ENCODE measurements at regions not wholly inside any gene's neighbourhood (a gene's known extent, or its start where the extent isn't known, plus 50 kb on each side); places are given as distances from the start of the nearest gene placed in this dataset.

GRCh38 chr5:157925786-157926671 is 67.1 kb upstream of the CLINT1 start:
- DNase-seq (ENCODE audit: low spot score) = peak; percentile 14
- Histone ChIP-seq H3K27ac (peak overlapping the region; percentile 56), H3K79me2 (no peaks in the 10 kb centered on the region), H3K4me2 (no peak overlapping the region), H3K9me3 (ENCODE audit: low read depth) (no peaks in the 10 kb centered on the region), H4K20me1 (ENCODE audit: insufficient read depth, poor library complexity, severe bottlenecking) (no peaks in the 10 kb centered on the region), H2AFZ (no peak overlapping the region), H3K4me1 (ENCODE audit: insufficient read depth) (peaks cover 11% of the 10 kb centered on the region), H3K9me2 (replicated peaks; ENCODE audit: insufficient read depth) (no peaks in the 10 kb centered on the region), H3K36me3 (replicated peaks; ENCODE audit: insufficient read depth, low read depth) (no peaks in the 10 kb centered on the region), H3K27me3 (no peaks in the 10 kb centered on the region), H3K4me3 (no peak overlapping the region)
- TF ChIP-seq, protein P1, sequence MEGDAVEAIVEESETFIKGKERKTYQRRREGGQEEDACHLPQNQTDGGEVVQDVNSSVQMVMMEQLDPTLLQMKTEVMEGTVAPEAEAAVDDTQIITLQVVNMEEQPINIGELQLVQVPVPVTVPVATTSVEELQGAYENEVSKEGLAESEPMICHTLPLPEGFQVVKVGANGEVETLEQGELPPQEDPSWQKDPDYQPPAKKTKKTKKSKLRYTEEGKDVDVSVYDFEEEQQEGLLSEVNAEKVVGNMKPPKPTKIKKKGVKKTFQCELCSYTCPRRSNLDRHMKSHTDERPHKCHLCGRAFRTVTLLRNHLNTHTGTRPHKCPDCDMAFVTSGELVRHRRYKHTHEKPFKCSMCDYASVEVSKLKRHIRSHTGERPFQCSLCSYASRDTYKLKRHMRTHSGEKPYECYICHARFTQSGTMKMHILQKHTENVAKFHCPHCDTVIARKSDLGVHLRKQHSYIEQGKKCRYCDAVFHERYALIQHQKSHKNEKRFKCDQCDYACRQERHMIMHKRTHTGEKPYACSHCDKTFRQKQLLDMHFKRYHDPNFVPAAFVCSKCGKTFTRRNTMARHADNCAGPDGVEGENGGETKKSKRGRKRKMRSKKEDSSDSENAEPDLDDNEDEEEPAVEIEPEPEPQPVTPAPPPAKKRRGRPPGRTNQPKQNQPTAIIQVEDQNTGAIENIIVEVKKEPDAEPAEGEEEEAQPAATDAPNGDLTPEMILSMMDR (IDR thresholded peaks at IDR 0.05; ENCODE audit: poor library complexity) = no peak
- no peak for TF ChIP-seq EZH2 (IDR thresholded peaks at IDR 0.05; ENCODE audit: borderline replicate concordance)
- no peak for TF ChIP-seq EZH2phosphoT487 (IDR thresholded peaks at IDR 0.05; ENCODE audit: low read depth, severe bottlenecking, unreplicated experiment)
- WGBS (ENCODE audit: low lambda C conversion rate, missing lambda C conversion rate) = 83% methylated on average over 14 of the region's 14 CpGs

DNA sequence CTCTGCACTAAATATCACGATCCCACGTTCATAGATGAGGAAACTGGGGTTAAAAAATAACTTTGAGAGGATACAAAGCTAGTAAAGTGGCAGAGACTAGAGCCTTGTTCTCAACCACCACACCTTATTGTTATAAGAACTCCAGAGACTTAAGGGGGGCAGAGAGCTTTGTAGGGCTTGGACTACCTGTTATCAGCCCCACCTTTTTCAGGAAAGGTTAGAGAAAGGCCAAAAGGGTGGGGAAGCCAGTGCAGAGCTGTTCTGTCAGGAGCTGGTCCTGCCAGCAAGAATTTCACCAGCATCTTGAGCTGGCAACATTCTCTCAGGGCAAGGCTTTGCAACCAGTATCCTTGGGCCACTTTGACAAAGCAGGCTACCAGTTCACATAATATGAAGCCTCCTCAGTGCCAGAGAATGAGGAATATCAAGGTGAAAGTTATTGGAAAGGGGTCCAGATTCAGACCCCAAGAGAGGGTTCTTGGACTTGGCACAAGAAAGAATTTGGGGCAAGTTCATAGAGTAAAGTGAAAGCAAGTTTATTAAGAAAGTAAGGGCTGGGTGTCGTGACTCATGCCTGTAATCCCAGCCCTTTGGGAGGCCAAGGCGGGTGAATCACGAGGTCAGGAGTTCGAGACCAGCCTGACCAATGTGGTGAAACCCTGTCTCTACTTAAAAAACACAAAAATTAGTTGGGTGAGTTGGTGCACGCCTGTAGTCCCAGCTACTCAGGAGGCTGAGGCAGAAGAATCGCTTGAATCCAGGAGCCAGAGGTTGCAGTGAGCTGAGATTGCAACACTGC is 66.2 kb upstream of the CLINT1 start:
- Histone ChIP-seq H3K79me2 (no peaks in the 10 kb centered on the region), H3K9me2 (replicated peaks; ENCODE audit: insufficient read depth) (no peaks in the 10 kb centered on the region), H2AFZ (no peak overlapping the region), H3K27ac (peak overlapping the region; percentile 56), H3K4me2 (no peak overlapping the region), H3K9me3 (ENCODE audit: low read depth) (no peaks in the 10 kb centered on the region), H3K4me1 (ENCODE audit: insufficient read depth) (peaks cover 11% of the 10 kb centered on the region), H3K4me3 (no peak overlapping the region), H4K20me1 (ENCODE audit: insufficient read depth, poor library complexity, severe bottlenecking) (no peaks in the 10 kb centered on the region), H3K27me3 (no peaks in the 10 kb centered on the region), H3K36me3 (replicated peaks; ENCODE audit: insufficient read depth, low read depth) (no peaks in the 10 kb centered on the region)
- TF ChIP-seq, protein P1 (IDR thresholded peaks at IDR 0.05; ENCODE audit: poor library complexity) = no peak
- no peak for TF ChIP-seq EZH2phosphoT487 (IDR thresholded peaks at IDR 0.05; ENCODE audit: low read depth, severe bottlenecking, unreplicated experiment)
- no peak for TF ChIP-seq EZH2 (IDR thresholded peaks at IDR 0.05; ENCODE audit: borderline replicate concordance)
- 81% methylated on average over 8 of the region's 8 CpGs for WGBS (ENCODE audit: low lambda C conversion rate, missing lambda C conversion rate)
- DNase-seq (ENCODE audit: low spot score) = no peak

- Histone ChIP-seq H3K27me3 (no peaks in the 10 kb centered on the region), H3K9me3 (ENCODE audit: low read depth) (no peaks in the 10 kb centered on the region), H3K27ac (peak overlapping the region; percentile 56), H3K4me1 (ENCODE audit: insufficient read depth) (peaks cover 11% of the 10 kb centered on the region), H3K4me2 (no peak overlapping the region), H3K36me3 (replicated peaks; ENCODE audit: insufficient read depth, low read depth) (no peaks in the 10 kb centered on the region), H2AFZ (no peak overlapping the region), H3K79me2 (no peaks in the 10 kb centered on the region), H3K9me2 (replicated peaks; ENCODE audit: insufficient read depth) (no peaks in the 10 kb centered on the region), H3K4me3 (no peak overlapping the region), H4K20me1 (ENCODE audit: insufficient read depth, poor library complexity, severe bottlenecking) (no peaks in the 10 kb centered on the region)
- 75% methylated on average over 2 of the region's 2 CpGs for WGBS (ENCODE audit: low lambda C conversion rate, missing lambda C conversion rate)
- no peak for TF ChIP-seq EZH2 (IDR thresholded peaks at IDR 0.05; ENCODE audit: borderline replicate concordance)
- no peak for TF ChIP-seq EZH2phosphoT487 (IDR thresholded peaks at IDR 0.05; ENCODE audit: low read depth, severe bottlenecking, unreplicated experiment)
- TF ChIP-seq, protein P1 (IDR thresholded peaks at IDR 0.05; ENCODE audit: poor library complexity) = no peak
- DNase-seq (ENCODE audit: low spot score) = no peak
These were observed 65.5 kb upstream of the CLINT1 start for GRCh38 chr5:157924490-157924889.
